ENCODE measurements at regions not wholly inside any gene's neighbourhood (a gene's known extent, or its start where the extent isn't known, plus 50 kb on each side); places are given as distances from the start of the nearest gene placed in this dataset.

DNA sequence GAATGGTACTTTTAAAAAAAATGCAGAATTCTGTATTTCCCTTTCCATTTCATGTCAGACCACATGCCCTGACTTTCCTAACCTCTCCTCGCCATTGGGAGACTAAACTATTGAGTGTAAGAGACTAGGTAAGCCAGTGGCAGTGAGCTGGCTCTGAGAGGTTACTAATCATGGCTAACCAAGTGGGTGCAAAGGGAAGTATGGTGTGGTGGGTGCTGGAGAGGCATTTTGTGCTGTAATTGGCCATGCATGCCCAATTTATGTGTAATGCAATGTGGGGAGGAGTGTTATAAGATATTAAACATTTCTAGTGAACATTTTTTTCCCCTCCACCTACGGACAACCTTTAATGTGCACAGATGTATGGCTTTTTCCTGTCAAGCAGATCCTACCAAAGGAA, 190.1 kb downstream of the LMO4 start:
- intact Hi-C loops (cut with micrococcal nuclease), result no loop called here
- DNase-seq, result no peak
- Mint-ChIP-seq H3K27ac (no peak overlapping the region), H3K4me3 (no peak overlapping the region), H3K4me1 (ENCODE audit: low read depth) (no peaks in the 10 kb centered on the region), H3K36me3 (no peaks in the 10 kb centered on the region), H3K9me3 (no peaks in the 10 kb centered on the region), H3K27me3 (no peaks in the 10 kb centered on the region)
- POLR2A ChIA-PET, result no interaction called here
- CTCF ChIA-PET, result no interaction called here

DNA sequence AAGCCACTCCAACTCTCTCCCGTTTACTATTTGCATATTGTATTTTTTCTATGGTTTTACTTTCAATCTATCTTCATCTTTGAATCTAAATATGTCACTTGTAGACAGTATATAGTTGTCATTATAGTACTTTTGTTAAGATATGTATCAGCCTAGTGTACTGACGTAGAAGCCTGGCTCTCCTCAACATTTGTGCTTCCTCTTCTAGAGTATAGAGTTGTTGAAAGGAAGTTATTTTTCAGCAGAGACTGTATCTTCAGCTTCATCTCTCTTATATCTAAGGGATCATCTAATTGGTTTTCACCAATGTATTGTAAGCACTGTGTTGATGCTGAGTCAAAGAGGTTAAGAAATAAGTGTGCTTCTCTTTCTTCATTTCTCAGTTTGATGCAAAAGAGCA, 192.8 kb downstream of the LMO4 start:
- Mint-ChIP-seq H3K9me3 (no peaks in the 10 kb centered on the region), H3K4me1 (ENCODE audit: low read depth) (no peaks in the 10 kb centered on the region), H3K4me3 (no peak overlapping the region), H3K27ac (no peak overlapping the region), H3K36me3 (no peaks in the 10 kb centered on the region), H3K27me3 (peaks cover 7% of the 10 kb centered on the region)
- intact Hi-C loops (cut with micrococcal nuclease), result no loop called here
- POLR2A ChIA-PET, result no interaction called here
- CTCF ChIA-PET, result no interaction called here
- no peak for DNase-seq

DNA sequence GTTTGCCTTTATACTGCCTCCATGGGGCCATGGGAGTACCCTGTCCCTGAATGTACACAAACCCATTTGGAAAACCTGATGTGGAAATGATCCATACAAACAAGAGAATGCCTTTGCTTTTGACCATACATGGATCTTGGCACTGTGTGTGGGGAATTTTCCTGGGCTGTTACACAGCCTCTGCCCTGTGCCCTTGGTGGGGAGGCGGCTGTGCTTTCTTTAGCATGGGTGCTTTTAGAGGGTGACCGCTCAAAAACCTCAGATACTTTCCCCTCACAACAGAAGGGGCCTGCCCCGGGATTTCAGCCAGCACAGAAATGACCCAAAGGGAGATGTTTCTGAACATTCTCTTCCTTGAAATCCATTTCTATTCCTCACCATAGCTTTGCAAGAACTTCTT, 194.8 kb downstream of the LMO4 start:
- CTCF ChIA-PET, result no interaction called here
- Mint-ChIP-seq H3K4me3 (no peak overlapping the region), H3K36me3 (no peaks in the 10 kb centered on the region), H3K4me1 (ENCODE audit: low read depth) (no peaks in the 10 kb centered on the region), H3K9me3 (no peaks in the 10 kb centered on the region), H3K27me3 (peaks cover 7% of the 10 kb centered on the region), H3K27ac (no peak overlapping the region)
- intact Hi-C loops (cut with micrococcal nuclease), result no loop called here
- POLR2A ChIA-PET, result no interaction called here
- DNase-seq, result no peak

DNA sequence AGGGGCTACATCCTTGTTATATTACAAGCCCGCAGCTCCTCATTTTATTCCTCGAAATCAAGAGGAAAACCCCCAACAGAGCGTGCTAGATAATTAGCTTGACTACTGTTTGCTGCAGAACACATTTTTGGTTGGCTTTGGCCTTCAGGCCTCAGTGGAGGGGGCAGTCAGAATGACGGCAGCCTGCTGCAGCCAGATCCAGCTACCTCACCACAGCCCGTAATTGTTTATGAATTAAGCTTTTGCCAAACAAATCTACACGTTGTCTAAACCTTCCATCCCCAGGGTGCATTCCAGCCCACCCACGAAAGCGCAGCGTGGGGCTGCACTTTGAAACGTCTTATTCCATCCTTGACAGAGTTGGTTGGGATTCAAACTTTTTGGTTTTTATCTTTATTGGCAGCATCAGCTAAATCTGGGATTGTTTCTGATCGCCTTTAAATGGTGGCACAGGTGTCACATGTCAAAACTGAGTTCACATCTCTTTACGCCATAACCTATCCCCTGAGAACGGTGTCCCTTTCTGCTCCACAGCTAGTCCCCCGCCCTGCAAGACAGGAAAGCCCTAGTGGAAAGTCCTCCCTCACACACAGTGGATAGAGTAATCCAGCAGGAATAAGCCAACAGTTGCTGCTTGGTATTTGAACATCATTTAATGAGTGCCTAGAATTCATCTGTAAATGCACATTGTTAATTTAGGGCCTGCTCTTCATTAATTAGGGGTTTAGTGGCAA, 195.5 kb downstream of the LMO4 start:
- Mint-ChIP-seq H3K4me1 (ENCODE audit: low read depth) (no peaks in the 10 kb centered on the region), H3K27me3 (peaks cover 7% of the 10 kb centered on the region), H3K36me3 (no peaks in the 10 kb centered on the region), H3K4me3 (no peak overlapping the region), H3K27ac (no peak overlapping the region), H3K9me3 (no peaks in the 10 kb centered on the region)
- no peak for DNase-seq
- intact Hi-C loops (cut with micrococcal nuclease), result no loop called here
- ChIA-PET CTCF (no interaction called here), POLR2A (no interaction called here)

DNA sequence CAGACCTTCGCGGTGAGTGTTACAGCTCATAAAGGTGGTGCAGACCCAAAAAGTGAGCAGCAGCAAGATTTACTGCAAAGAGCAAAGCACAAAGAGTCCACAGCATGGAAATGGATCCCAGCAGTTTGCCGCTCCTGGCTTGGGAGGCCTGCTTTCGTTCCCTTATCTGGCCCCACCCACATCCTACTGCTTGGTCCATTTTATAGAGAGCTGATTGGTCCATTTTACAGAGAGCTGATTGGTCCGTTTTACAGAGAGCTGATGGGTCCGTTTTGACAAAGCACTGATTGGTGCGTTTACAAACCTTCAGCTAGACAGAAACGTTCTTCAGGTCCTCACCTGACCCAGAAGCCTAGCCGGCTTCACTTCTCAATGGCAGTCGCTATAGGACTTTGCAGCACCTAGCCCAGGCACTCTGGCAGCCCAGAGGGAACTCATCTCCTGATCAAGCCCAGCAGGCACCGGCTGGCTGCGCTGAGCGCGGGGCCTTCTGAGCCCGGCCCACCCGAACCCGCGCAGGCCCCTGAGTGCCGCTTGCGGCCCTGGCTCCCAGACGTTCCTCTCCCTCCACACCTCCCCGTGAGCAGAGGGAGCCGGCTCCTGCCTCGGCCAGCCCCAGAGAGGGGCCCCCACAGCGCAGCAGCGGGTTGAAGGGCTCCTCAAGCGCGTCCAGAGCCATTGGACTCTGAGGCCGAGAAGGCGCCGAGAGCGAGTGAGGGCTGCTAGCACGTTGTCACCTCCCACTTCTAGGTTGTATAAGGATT, 200.3 kb downstream of the LMO4 start:
- H3K9me3 Mint-ChIP-seq, result no peaks in the 10 kb centered on the region
- H3K4me1 Mint-ChIP-seq (ENCODE audit: low read depth), result no peaks in the 10 kb centered on the region
- DNase-seq, result no peak
- intact Hi-C loops (cut with micrococcal nuclease), result no loop called here
- H3K4me3 Mint-ChIP-seq, result no peak overlapping the region
- POLR2A ChIA-PET, result no interaction called here
- H3K36me3 Mint-ChIP-seq, result no peaks in the 10 kb centered on the region
- no peak overlapping the region for H3K27ac Mint-ChIP-seq
- peaks cover 7% of the 10 kb centered on the region for H3K27me3 Mint-ChIP-seq
- CTCF ChIA-PET, result no interaction called here

DNA sequence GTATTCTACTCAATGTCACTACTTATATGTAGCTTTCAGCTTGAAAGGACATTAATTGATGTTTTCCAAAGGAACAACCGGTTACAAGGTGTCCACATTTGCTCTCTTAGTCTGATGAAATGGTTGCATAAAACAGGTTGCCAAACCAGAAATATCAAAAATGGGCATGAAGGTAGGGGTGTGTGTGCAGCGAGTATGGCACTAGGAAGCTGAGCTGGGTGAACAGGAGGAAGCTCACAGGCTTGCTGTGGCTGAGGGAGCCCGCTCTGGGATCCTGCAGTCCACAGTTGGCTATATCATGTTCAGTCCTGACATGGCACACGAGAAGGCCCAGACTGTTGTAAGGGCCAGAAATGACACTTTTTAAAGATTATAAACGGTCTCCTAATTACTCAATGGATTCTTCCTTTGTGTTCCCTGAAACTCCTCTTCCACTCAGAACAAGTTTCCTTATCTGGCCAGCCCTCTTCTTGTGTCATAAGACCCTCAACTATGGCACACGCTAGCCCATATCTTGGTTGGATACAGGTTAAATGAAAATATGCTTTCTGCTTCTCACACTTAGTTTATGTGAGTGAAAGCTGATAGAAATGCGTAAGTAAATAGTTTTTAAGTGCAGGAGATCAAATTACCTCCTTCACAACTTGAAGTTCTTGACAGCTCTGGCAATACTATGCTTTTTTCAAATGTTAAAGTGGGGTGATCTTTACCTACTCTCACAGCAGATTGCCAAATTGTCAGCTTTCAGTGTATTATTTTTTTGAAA, 201.5 kb downstream of the LMO4 start:
- no peaks in the 10 kb centered on the region for H3K4me1 Mint-ChIP-seq (ENCODE audit: low read depth)
- peaks cover 3% of the 10 kb centered on the region for H3K27me3 Mint-ChIP-seq
- no peak overlapping the region for H3K4me3 Mint-ChIP-seq
- ChIA-PET CTCF (no interaction called here), POLR2A (no interaction called here)
- H3K9me3 Mint-ChIP-seq, result no peaks in the 10 kb centered on the region
- DNase-seq, result no peak
- intact Hi-C loops (cut with micrococcal nuclease), result no loop called here
- no peak overlapping the region for H3K27ac Mint-ChIP-seq
- no peaks in the 10 kb centered on the region for H3K36me3 Mint-ChIP-seq

DNA sequence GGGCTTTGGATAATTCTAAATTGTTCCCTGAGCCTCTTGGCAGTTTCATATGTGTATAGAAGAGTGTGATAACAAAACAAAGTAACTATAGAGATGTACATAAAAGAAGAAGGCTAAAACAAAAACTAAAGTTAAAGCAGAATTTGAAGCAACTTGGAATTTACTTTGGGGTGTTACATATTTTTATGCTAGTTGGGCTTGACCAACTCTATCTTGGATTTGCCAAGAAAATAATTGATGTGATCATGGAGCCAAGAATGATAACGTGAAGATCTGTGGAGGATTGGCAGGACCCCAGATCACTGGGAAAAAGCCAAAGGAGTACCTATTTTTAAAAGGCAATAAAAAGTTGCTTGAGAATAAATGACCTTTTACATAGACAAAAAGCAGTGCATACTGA, 206.9 kb downstream of the LMO4 start:
- no peaks in the 10 kb centered on the region for H3K36me3 Mint-ChIP-seq
- intact Hi-C loops (cut with micrococcal nuclease), result no loop called here
- no peak for DNase-seq
- H3K27me3 Mint-ChIP-seq, result peaks cover 4% of the 10 kb centered on the region
- CTCF ChIA-PET, result no interaction called here
- H3K4me3 Mint-ChIP-seq, result no peak overlapping the region
- no peaks in the 10 kb centered on the region for H3K4me1 Mint-ChIP-seq (ENCODE audit: low read depth)
- H3K9me3 Mint-ChIP-seq, result no peaks in the 10 kb centered on the region
- POLR2A ChIA-PET, result no interaction called here
- no peak overlapping the region for H3K27ac Mint-ChIP-seq

DNA sequence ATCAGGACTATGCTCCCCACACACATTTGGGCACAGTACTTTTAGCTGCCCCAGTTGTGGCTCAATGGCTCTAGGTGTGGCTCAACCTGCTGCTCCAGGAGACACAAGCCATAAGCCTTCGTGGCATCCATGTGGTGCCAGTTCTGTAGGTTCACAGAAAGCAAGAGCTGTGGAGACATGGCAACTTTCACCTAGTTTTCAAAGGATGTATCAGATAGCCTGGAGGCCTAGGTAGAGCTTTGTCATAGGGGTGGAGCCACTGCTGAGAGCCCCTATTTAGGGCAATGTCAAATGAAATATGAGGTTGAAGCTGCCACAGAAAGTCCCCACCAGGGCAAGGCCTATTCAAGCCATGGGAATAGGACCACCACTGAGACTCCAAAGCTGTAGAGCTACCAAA, 210.5 kb downstream of the LMO4 start:
- Mint-ChIP-seq H3K9me3 (peaks cover 20% of the 10 kb centered on the region), H3K36me3 (no peaks in the 10 kb centered on the region), H3K27ac (no peak overlapping the region), H3K4me3 (no peak overlapping the region), H3K27me3 (peaks cover 6% of the 10 kb centered on the region), H3K4me1 (ENCODE audit: low read depth) (no peaks in the 10 kb centered on the region)
- DNase-seq, result no peak
- CTCF ChIA-PET, result no interaction called here
- intact Hi-C loops (cut with micrococcal nuclease), result no loop called here
- POLR2A ChIA-PET, result no interaction called here

DNA sequence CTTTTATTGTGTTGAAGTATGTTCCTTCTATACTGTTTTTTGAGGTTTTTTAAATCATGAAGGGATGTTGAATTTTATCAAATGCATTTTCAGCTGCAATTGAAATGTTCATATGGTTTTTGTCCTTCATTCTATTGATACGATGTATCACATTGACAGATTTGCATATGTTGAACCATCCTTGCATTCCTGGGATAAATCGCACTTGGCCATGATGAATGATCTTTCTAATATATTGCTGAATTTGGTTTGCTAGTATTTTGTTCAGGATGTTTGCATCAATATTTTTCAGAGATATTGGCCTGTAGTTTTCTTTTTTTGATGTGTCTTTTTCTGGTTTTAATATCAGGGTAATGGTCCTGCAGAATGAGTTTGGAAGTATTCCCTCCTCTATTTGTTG, 214.0 kb downstream of the LMO4 start:
- Mint-ChIP-seq H3K4me1 (ENCODE audit: low read depth) (no peaks in the 10 kb centered on the region), H3K36me3 (no peaks in the 10 kb centered on the region), H3K27ac (no peak overlapping the region), H3K4me3 (no peak overlapping the region), H3K27me3 (peaks cover 1% of the 10 kb centered on the region), H3K9me3 (peaks cover 40% of the 10 kb centered on the region)
- DNase-seq, result no peak
- ChIA-PET CTCF (no interaction called here), POLR2A (no interaction called here)
- intact Hi-C loops (cut with micrococcal nuclease), result no loop called here

DNA sequence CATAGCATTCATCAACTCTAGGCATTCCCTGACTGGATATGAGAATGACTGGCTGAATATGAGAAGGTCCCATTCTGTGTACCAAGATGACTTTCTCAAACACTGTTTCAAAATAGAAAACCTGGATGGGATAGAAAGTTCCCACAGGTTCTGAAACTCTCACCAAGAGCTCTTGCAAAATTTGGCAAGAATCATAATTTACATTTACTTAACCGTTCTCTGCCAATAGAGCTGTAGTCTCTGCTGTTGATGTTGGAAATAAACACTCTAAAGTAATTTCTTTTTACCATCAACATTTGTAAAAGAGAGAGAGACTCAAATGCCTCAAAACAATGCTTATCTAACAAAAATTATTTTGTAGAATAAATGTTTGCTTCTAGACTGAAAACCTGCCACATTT, 221.1 kb downstream of the LMO4 start:
- Mint-ChIP-seq H3K27ac (no peak overlapping the region), H3K4me3 (no peak overlapping the region), H3K4me1 (ENCODE audit: low read depth) (no peaks in the 10 kb centered on the region), H3K27me3 (no peaks in the 10 kb centered on the region), H3K36me3 (no peaks in the 10 kb centered on the region), H3K9me3 (peaks cover 14% of the 10 kb centered on the region)
- DNase-seq, result no peak
- POLR2A ChIA-PET, result no interaction called here
- CTCF ChIA-PET, result no interaction called here
- intact Hi-C loops (cut with micrococcal nuclease), result no loop called here

DNA sequence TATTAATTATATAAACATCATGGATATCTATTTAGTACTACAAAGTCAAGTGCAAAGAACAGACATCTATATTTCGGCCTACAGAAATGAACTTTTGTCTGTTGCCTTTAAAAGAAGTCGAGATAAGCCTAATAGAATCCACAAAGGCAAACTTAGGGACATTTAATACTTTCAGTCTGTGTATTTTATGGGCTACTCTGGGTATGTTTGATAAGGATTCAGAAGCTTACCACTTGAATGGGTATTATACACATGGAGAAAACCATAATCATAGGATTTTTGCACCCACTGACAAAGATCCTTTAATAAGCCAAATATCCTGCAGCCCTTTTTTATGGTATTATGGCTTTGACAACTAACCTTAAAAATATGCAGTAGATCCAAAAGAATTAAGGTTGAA, 224.8 kb downstream of the LMO4 start:
- Mint-ChIP-seq H3K4me3 (no peak overlapping the region), H3K4me1 (ENCODE audit: low read depth) (no peaks in the 10 kb centered on the region), H3K36me3 (no peaks in the 10 kb centered on the region), H3K27ac (no peak overlapping the region), H3K27me3 (no peaks in the 10 kb centered on the region), H3K9me3 (no peaks in the 10 kb centered on the region)
- POLR2A ChIA-PET, result no interaction called here
- CTCF ChIA-PET, result no interaction called here
- intact Hi-C loops (cut with micrococcal nuclease), result no loop called here
- no peak for DNase-seq

DNA sequence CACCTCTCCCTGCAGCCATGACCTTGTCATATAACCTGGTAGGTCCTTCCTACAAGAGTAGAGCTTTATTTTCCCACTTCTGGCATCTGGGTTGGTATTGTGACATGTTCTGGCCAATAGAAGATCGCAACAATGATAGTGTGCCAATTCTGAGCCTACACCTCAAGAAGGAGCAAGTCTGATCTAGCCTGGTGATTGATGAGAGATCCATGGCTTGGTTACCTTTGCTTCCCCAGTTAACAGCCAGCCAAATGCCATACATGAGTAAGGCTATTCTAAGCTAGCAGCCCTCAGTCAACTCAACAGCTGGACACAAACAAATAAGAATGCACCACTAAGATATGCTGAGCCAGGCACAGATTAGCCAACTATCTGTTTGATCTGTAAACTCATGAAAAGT, 226.7 kb downstream of the LMO4 start:
- Mint-ChIP-seq H3K27ac (no peak overlapping the region), H3K36me3 (no peaks in the 10 kb centered on the region)

DNA sequence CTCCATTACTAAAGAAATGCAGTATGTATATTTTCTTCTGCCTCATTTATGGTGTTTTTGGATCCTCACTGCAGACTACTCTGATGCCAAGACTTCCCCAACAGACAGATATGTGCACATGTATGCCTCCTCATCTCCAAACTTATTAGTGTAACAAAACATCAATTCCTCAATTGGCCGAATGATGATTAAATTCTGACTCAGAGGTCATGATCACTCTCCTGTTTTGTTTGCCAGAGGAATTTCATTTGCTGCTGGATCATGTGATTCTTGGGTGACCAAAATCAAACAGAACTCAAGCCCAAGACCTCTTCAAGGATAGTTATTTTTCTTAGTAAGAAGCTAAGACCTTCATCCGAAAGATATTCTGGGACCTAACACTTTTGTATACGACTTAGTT, 227.6 kb downstream of the LMO4 start:
- CTCF ChIA-PET, result no interaction called here
- H3K9me3 Mint-ChIP-seq, result no peaks in the 10 kb centered on the region
- intact Hi-C loops (cut with micrococcal nuclease), result no loop called here
- H3K27me3 Mint-ChIP-seq, result no peaks in the 10 kb centered on the region
- H3K36me3 Mint-ChIP-seq, result no peaks in the 10 kb centered on the region
- DNase-seq, result no peak
- POLR2A ChIA-PET, result no interaction called here
- H3K4me3 Mint-ChIP-seq, result no peak overlapping the region
- H3K4me1 Mint-ChIP-seq (ENCODE audit: low read depth), result no peaks in the 10 kb centered on the region
- H3K27ac Mint-ChIP-seq, result no peak overlapping the region

More for the DNA sequence above, 226.7 kb downstream of the LMO4 start:
- CTCF ChIA-PET, result no interaction called here
- Mint-ChIP-seq H3K4me1 (ENCODE audit: low read depth) (no peaks in the 10 kb centered on the region), H3K9me3 (no peaks in the 10 kb centered on the region), H3K27me3 (no peaks in the 10 kb centered on the region), H3K4me3 (no peak overlapping the region)
- POLR2A ChIA-PET, result no interaction called here
- DNase-seq, result no peak
- intact Hi-C loops (cut with micrococcal nuclease), result no loop called here

Measured in activated CD4-positive, alpha-beta memory T cell treated with anti-CD3 and anti-CD28 coated beads for 36 hours (primary cell).